ENCODE measurements at regions not wholly inside any gene's neighbourhood (a gene's known extent, or its start where the extent isn't known, plus 50 kb on each side); places are given as distances from the start of the nearest gene placed in this dataset.

GRCh38 chr5:125277494-125278154 lies 531.2 kb upstream of the ZNF608 start:
- no peak overlapping the region for H3K4me3 Mint-ChIP-seq (ENCODE audit: low read depth, unreplicated experiment)
- peak; percentile 50 for DNase-seq
- no peak for TF ChIP-seq CTCF (IDR thresholded peaks at IDR 0.05; ENCODE audit: unreplicated experiment)
- intact Hi-C loops (cut with micrococcal nuclease; ENCODE audit: unreplicated experiment), result loop anchor here (5.0 to 10.0 kb wide), 2 partner anchors 135 to 533 kb away; partner anchors contain the start of gene ZNF608
- H3K4me1 Mint-ChIP-seq (ENCODE audit: low read depth, unreplicated experiment), result peaks cover 40% of the 10 kb centered on the region
- H3K27ac Mint-ChIP-seq (ENCODE audit: unreplicated experiment), result peak overlapping the region; percentile 61
- no TSS peak for BruUV-seq (replicated peaks)
- no peaks in the 10 kb centered on the region for H3K36me3 Mint-ChIP-seq (ENCODE audit: insufficient read depth, unreplicated experiment)
- CTCF ChIA-PET, result interaction anchor here (0.6 to 1.4 kb wide), 3 partner anchors 10 to 1556 kb away, joined by 3 to 5 read pairs (median 3); no protein-coding TSS in a partner anchor
- no peaks in the 10 kb centered on the region for H3K9me3 Mint-ChIP-seq (ENCODE audit: low read depth, unreplicated experiment)
- H3K27me3 Mint-ChIP-seq (ENCODE audit: unreplicated experiment), result no peaks in the 10 kb centered on the region

GRCh38 chr5:125278711-125279110 lies 532.3 kb upstream of the ZNF608 start:
- no peaks in the 10 kb centered on the region for H3K36me3 Mint-ChIP-seq (ENCODE audit: insufficient read depth, unreplicated experiment)
- peaks cover 40% of the 10 kb centered on the region for H3K4me1 Mint-ChIP-seq (ENCODE audit: low read depth, unreplicated experiment)
- H3K27me3 Mint-ChIP-seq (ENCODE audit: unreplicated experiment), result no peaks in the 10 kb centered on the region
- CTCF ChIA-PET, result interaction anchor here (0.6 kb wide), 1 partner anchor 515 kb away, joined by 7 read pairs; no protein-coding TSS in a partner anchor
- H3K4me3 Mint-ChIP-seq (ENCODE audit: low read depth, unreplicated experiment), result no peak overlapping the region
- DNase-seq, result no peak
- no peaks in the 10 kb centered on the region for H3K9me3 Mint-ChIP-seq (ENCODE audit: low read depth, unreplicated experiment)
- TF ChIP-seq CTCF (IDR thresholded peaks at IDR 0.05; ENCODE audit: unreplicated experiment), result no peak
- BruUV-seq (replicated peaks), result no TSS peak
- intact Hi-C loops (cut with micrococcal nuclease; ENCODE audit: unreplicated experiment), result loop anchor here (5.0 to 10.0 kb wide), 2 partner anchors 134 to 534 kb away; partner anchors contain the start of gene ZNF608
- no peak overlapping the region for H3K27ac Mint-ChIP-seq (ENCODE audit: unreplicated experiment)

GRCh38 chr5:125281667-125282066 lies 535.2 kb upstream of the ZNF608 start:
- intact Hi-C loops (cut with micrococcal nuclease; ENCODE audit: unreplicated experiment), result no loop called here
- no peak for DNase-seq
- Mint-ChIP-seq H3K27me3 (ENCODE audit: unreplicated experiment) (no peaks in the 10 kb centered on the region), H3K9me3 (ENCODE audit: low read depth, unreplicated experiment) (no peaks in the 10 kb centered on the region), H3K27ac (ENCODE audit: unreplicated experiment) (no peak overlapping the region), H3K4me3 (ENCODE audit: low read depth, unreplicated experiment) (no peak overlapping the region), H3K36me3 (ENCODE audit: insufficient read depth, unreplicated experiment) (no peaks in the 10 kb centered on the region), H3K4me1 (ENCODE audit: low read depth, unreplicated experiment) (peaks cover 24% of the 10 kb centered on the region)
- CTCF ChIA-PET, result no interaction called here
- TF ChIP-seq CTCF (IDR thresholded peaks at IDR 0.05; ENCODE audit: unreplicated experiment), result no peak
- no TSS peak for BruUV-seq (replicated peaks)

- DNase-seq, result no peak
- TF ChIP-seq CTCF (IDR thresholded peaks at IDR 0.05; ENCODE audit: unreplicated experiment), result no peak
- Mint-ChIP-seq H3K27me3 (ENCODE audit: unreplicated experiment) (no peaks in the 10 kb centered on the region), H3K4me1 (ENCODE audit: low read depth, unreplicated experiment) (peaks cover 9% of the 10 kb centered on the region), H3K36me3 (ENCODE audit: insufficient read depth, unreplicated experiment) (no peaks in the 10 kb centered on the region), H3K4me3 (ENCODE audit: low read depth, unreplicated experiment) (no peak overlapping the region), H3K27ac (ENCODE audit: unreplicated experiment) (no peak overlapping the region), H3K9me3 (ENCODE audit: low read depth, unreplicated experiment) (no peaks in the 10 kb centered on the region)
- BruUV-seq (replicated peaks), result no TSS peak
- intact Hi-C loops (cut with micrococcal nuclease; ENCODE audit: unreplicated experiment), result no loop called here
- CTCF ChIA-PET, result no interaction called here
These were observed 536.9 kb upstream of the ZNF608 start for GRCh38 chr5:125283372-125283771.
